Lung (tissue), 11 donors: ENCODE measurements at regions not wholly inside any gene's neighbourhood (a gene's known extent, or its start where the extent isn't known, plus 50 kb on each side); places are given as distances from the start of the nearest gene placed in this dataset.

ENCODE experiments used
- ATAC-seq: fragments of 200-7000 bp; cut with Tn5 transposase; one replicate; pipeline ENCODE4 v1.9.1; 2020; ENCODE audit warnings: moderate number of reproducible peaks; ENCODE audit not compliant: insufficient read depth, low FRiP score
- DNase-seq, 3 donors: peaks; one replicate each; pipeline ENCODE4 v3.0.0-alpha.2; 2013 to 2017
- H3K27ac ChIP-seq, 2 donors: one replicate each; pipeline ENCODE4 v1.5.1; 2013; ENCODE audit warnings: mild to moderate bottlenecking in 2 of 2, moderate library complexity in 2 of 2, control low read depth in 1 of 2, inconsistent platforms in 1 of 2, low read depth in 1 of 2, low read length in 1 of 2
- H3K27me3 ChIP-seq, 3 donors: one replicate each; pipeline ENCODE4 v1.5.1; 2013; ENCODE audit warnings: low read length in 2 of 3; ENCODE audit not compliant: control insufficient read depth in 3 of 3, insufficient read depth in 3 of 3
- H3K36me3 ChIP-seq, 4 donors: one replicate each; pipeline ENCODE4 v1.5.1; 2013; ENCODE audit warnings: low read length in 4 of 4, mild to moderate bottlenecking in 1 of 4, moderate library complexity in 1 of 4; ENCODE audit not compliant: control insufficient read depth in 4 of 4, insufficient read depth in 4 of 4
- H3K4me1 ChIP-seq, 5 donors: one replicate each; pipeline ENCODE4 v1.5.1; 2013; ENCODE audit warnings: low read length in 5 of 5, mild to moderate bottlenecking in 2 of 5, moderate library complexity in 1 of 5; ENCODE audit not compliant: control insufficient read depth in 5 of 5, insufficient read depth in 5 of 5
- H3K4me3 ChIP-seq: one replicate; pipeline ENCODE4 v1.5.1; 2013; ENCODE audit warnings: mild to moderate bottlenecking, control low read depth, moderate library complexity
- H3K9ac ChIP-seq, 2 donors: one replicate each; pipeline ENCODE4 v1.5.1; 2013; ENCODE audit warnings: low read length in 2 of 2, control low read depth in 1 of 2; ENCODE audit not compliant: insufficient read depth in 1 of 2
- H3K9me3 ChIP-seq, 4 donors: one replicate each; pipeline ENCODE4 v1.5.1; 2013; ENCODE audit warnings: low read length in 3 of 4, mild to moderate bottlenecking in 1 of 4, moderate library complexity in 1 of 4; ENCODE audit not compliant: control insufficient read depth in 4 of 4, insufficient read depth in 3 of 4
- WGBS, 2 donors: extraction: QIAGEN DNeasy Blood & Tissue Kit; methylation state at CpG; one replicate each; pipeline ENCODE4 v1.1.7; 2013; 5-methylcytosine and 5-hydroxymethylcytosine counted together
- TF ChIP-seq, protein P1 (sequence below): IDR thresholded peaks from 2 replicates; pipeline ENCODE4 v1.5.1; 2012; ENCODE audit warnings: mild to moderate bottlenecking; ENCODE audit errors: control extremely low read depth, extremely low read depth
- donor health status: control.
- donor health status: control.
- donor health status: Bipolar disorder and iron deficiency.
- donor health status: healthy.
- donor health status: DM: yes; HTN: yes; CAD: no.

DNA sequence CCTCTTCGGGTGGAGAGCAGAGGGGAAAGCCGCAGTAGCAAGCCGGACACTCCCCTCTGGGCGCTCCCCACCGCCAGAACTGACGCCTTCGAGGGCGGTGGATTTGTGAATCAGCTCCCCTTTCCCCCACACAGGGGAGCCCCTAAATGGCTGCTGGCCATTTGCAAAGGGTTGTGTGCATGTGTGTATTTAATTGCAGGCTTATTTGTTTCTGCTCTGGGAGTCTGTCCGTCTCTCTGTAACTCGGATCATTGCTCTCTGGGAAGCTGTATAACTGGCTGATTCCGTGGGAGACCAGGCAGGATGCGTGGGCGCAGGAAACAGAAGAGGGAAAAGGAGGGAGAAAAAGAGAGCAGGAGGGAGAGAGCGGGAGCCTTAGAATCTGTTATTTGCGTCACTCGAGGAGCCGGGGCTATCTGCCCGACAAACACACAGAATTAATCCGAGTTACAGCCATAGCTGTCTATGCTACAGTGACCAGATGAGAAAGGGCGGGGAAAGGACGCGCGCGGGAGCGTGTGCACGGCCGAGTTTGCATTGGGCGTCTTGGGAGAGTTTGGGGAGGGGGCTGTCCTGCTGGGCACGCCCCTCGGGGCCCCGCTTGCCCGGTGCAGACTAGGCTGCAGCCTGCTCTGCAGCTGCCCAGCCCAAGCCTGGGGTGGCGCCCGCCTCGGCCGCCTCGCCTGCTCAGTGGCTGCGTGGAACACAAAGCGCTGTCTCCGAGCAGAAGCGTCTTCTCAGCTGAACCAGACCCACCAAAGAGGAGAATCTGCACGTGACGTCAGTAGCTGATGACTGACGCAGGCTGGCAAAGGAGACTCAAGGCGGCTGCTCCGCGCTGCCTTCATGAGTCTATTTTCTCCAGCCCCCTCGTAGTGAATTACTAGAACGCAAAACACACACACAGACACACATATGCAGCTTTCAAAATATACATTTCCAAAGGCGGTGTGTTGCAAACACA lies 105.3 kb upstream of the HSD17B12 start:
- Histone ChIP-seq H3K4me3 (no peak overlapping the region), H3K9ac (no peak overlapping the region), H3K9me3 (peaks cover 0 to 6% (median 0%) of the 10 kb centered on the region in 4 donors), H3K27ac (no peak overlapping the region), H3K36me3 (no peaks in the 10 kb centered on the region), H3K4me1 (peaks cover 2 to 31% (median 10%) of the 10 kb centered on the region in 5 donors), H3K27me3 (peaks cover 0 to 87% (median 82%) of the 10 kb centered on the region in 3 donors)
- peak; percentile 76 to 79 (median 76) for DNase-seq
- 2% methylated on average over 46 to 50 of the region's 50 CpGs for WGBS, 2 donors
- ATAC-seq: no peak
- TF ChIP-seq, protein P1, sequence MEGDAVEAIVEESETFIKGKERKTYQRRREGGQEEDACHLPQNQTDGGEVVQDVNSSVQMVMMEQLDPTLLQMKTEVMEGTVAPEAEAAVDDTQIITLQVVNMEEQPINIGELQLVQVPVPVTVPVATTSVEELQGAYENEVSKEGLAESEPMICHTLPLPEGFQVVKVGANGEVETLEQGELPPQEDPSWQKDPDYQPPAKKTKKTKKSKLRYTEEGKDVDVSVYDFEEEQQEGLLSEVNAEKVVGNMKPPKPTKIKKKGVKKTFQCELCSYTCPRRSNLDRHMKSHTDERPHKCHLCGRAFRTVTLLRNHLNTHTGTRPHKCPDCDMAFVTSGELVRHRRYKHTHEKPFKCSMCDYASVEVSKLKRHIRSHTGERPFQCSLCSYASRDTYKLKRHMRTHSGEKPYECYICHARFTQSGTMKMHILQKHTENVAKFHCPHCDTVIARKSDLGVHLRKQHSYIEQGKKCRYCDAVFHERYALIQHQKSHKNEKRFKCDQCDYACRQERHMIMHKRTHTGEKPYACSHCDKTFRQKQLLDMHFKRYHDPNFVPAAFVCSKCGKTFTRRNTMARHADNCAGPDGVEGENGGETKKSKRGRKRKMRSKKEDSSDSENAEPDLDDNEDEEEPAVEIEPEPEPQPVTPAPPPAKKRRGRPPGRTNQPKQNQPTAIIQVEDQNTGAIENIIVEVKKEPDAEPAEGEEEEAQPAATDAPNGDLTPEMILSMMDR: no peak

GRCh38 chr11:43575913-43576310 lies 104.6 kb upstream of the HSD17B12 start:
- H3K36me3 ChIP-seq: no peaks in the 10 kb centered on the region
- H3K9me3 ChIP-seq: peaks cover 0 to 8% (median 0%) of the 10 kb centered on the region in 4 donors
- peaks cover 0 to 91% (median 86%) of the 10 kb centered on the region in 3 donors for H3K27me3 ChIP-seq
- TF ChIP-seq, protein P1: no peak
- DNase-seq (no peak), ATAC-seq (no peak)
- 3 to 4% methylated on average over 11 of the region's 11 CpGs for WGBS, 2 donors
- H3K9ac ChIP-seq: no peak overlapping the region
- H3K27ac ChIP-seq: no peak overlapping the region
- H3K4me3 ChIP-seq: no peak overlapping the region
- H3K4me1 ChIP-seq: peaks cover 2 to 33% (median 12%) of the 10 kb centered on the region in 5 donors

- H3K27me3 ChIP-seq: peaks cover 0 to 91% (median 88%) of the 10 kb centered on the region in 3 donors
- ATAC-seq (no peak), DNase-seq (peak in 2 of 3 donors; percentile 56 to 63)
- H3K27ac ChIP-seq: no peak overlapping the region
- no peaks in the 10 kb centered on the region for H3K36me3 ChIP-seq
- no peak overlapping the region for H3K9ac ChIP-seq
- peaks cover 2 to 38% (median 15%) of the 10 kb centered on the region in 5 donors for H3K4me1 ChIP-seq
- no peak overlapping the region for H3K4me3 ChIP-seq
- H3K9me3 ChIP-seq: peaks cover 0 to 8% (median 0%) of the 10 kb centered on the region in 4 donors
- WGBS, 2 donors: 6 to 14% methylated on average over 11 of the region's 11 CpGs
- TF ChIP-seq, protein P1: no peak
Measured at GRCh38 chr11:43576320-43576802, 104.2 kb upstream of the HSD17B12 start.
